H1 (cell line): ENCODE measurements at regions not wholly inside any gene's neighbourhood (a gene's known extent, or its start where the extent isn't known, plus 50 kb on each side); places are given as distances from the start of the nearest gene placed in this dataset.

Experiments
- CREB1 ChIP-seq: IDR thresholded peaks from 2 replicates; pipeline ENCODE4 v1.6.1; 2012; ENCODE audit warnings: inconsistent platforms
- HDAC6 ChIP-seq: IDR thresholded peaks from one replicate; pipeline ENCODE4 v1.7.1; 2012; ENCODE audit warnings: low read depth, mild to moderate bottlenecking, inconsistent platforms, low read length, moderate library complexity
- PHF8 ChIP-seq: fragments of 200-600 bp; sonication (generic); conservative IDR thresholded peaks from 2 replicates; pipeline ENCODE4 v1.7.1; 2012; ENCODE audit warnings: low read depth, mild to moderate bottlenecking, inconsistent platforms, low read length, moderate library complexity
- POLR2A ChIP-seq, 2 experiments: IDR thresholded peaks; 1 replicate in 1 of 2; 2 replicates in 1 of 2; pipeline ENCODE4 v1.6.1; 2011; ENCODE audit warnings: low read depth in 2 of 2, low read length in 2 of 2, mild to moderate bottlenecking in 2 of 2; ENCODE audit errors: control extremely low read depth in 1 of 2
- POLR2AphosphoS5 ChIP-seq: IDR thresholded peaks from 2 replicates; pipeline ENCODE4 v1.6.1; 2011; ENCODE audit warnings: low read depth, low read length
- RAD21 ChIP-seq, 2 experiments: IDR thresholded peaks in 1 of 2; conservative IDR thresholded peaks in 1 of 2; 2 replicates each; pipeline ENCODE4 v1.6.1; 2011; ENCODE audit warnings: low read depth in 2 of 2, low read length in 2 of 2, improper control_type of control experiment in 1 of 2, inconsistent platforms in 1 of 2, mild to moderate bottlenecking in 1 of 2, moderate library complexity in 1 of 2
- SAP30 ChIP-seq: fragments of 300-600 bp; sonication (generic); IDR thresholded peaks from 2 replicates; pipeline ENCODE4 v1.7.1; 2012; ENCODE audit warnings: low read length, moderate library complexity, mild to moderate bottlenecking, inconsistent platforms; ENCODE audit not compliant: insufficient read depth, insufficient replicate concordance
- SIX5 ChIP-seq: IDR thresholded peaks from 2 replicates; pipeline ENCODE4 v1.6.1; 2011; ENCODE audit warnings: mild to moderate bottlenecking, low read depth, low read length
- SRF ChIP-seq: IDR thresholded peaks from 2 replicates; pipeline ENCODE4 v1.6.1; 2011; ENCODE audit warnings: mild to moderate bottlenecking, low read depth, low read length, moderate library complexity
- ZNF274 ChIP-seq: IDR thresholded peaks from 2 replicates; pipeline ENCODE4 v1.7.0; 2012; ENCODE audit warnings: low read length, borderline replicate concordance; ENCODE audit errors: extremely low read depth
- TF ChIP-seq, protein P1 (sequence below), 3 experiments: IDR thresholded peaks; 1 replicate in 2 of 3; 2 replicates in 1 of 3; pipeline versions ENCODE4 v1.5.1 to v1.6.1; 2011; ENCODE audit warnings: low read length in 3 of 3, mild to moderate bottlenecking in 3 of 3, inconsistent platforms in 2 of 3, low read depth in 1 of 3, moderate library complexity in 1 of 3; ENCODE audit not compliant: insufficient read depth in 1 of 3; ENCODE audit errors: control extremely low read depth in 1 of 3

GRCh38 chr12:88399811-88400210 lies 180.5 kb downstream of the KITLG start:
- no peak for TF ChIP-seq SAP30
- TF ChIP-seq SRF: no peak
- no peak for TF ChIP-seq RAD21 (IDR thresholded peaks at IDR 0.05 in 1 of 2, conservative IDR thresholded peaks at IDR 0.05 in 1 of 2; ENCODE audit: low read depth in 2 of 2, low read length in 2 of 2)
- TF ChIP-seq, protein P1, sequence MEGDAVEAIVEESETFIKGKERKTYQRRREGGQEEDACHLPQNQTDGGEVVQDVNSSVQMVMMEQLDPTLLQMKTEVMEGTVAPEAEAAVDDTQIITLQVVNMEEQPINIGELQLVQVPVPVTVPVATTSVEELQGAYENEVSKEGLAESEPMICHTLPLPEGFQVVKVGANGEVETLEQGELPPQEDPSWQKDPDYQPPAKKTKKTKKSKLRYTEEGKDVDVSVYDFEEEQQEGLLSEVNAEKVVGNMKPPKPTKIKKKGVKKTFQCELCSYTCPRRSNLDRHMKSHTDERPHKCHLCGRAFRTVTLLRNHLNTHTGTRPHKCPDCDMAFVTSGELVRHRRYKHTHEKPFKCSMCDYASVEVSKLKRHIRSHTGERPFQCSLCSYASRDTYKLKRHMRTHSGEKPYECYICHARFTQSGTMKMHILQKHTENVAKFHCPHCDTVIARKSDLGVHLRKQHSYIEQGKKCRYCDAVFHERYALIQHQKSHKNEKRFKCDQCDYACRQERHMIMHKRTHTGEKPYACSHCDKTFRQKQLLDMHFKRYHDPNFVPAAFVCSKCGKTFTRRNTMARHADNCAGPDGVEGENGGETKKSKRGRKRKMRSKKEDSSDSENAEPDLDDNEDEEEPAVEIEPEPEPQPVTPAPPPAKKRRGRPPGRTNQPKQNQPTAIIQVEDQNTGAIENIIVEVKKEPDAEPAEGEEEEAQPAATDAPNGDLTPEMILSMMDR (IDR thresholded peaks at IDR 0.05; ENCODE audit: control extremely low read depth in 1 of 3, insufficient read depth in 1 of 3, low read depth in 1 of 3, low read length in 3 of 3): no peak
- TF ChIP-seq HDAC6: no peak
- no peak for TF ChIP-seq CREB1
- no peak for TF ChIP-seq PHF8
- no peak for TF ChIP-seq POLR2AphosphoS5
- TF ChIP-seq POLR2A (IDR thresholded peaks at IDR 0.05; ENCODE audit: control extremely low read depth in 1 of 2, low read depth in 2 of 2, low read length in 2 of 2): no peak
- no peak for TF ChIP-seq ZNF274
- TF ChIP-seq SIX5: no peak
